Mucosa of descending colon (tissue), 3 donors: ENCODE measurements at regions not wholly inside any gene's neighbourhood (a gene's known extent, or its start where the extent isn't known, plus 50 kb on each side); places are given as distances from the start of the nearest gene placed in this dataset.
"Not testable (repeated sequence)": the region's sequence is repeated elsewhere in the genome, so short reads cannot be mapped to it uniquely, and the experiment has no call there.

Experiments
- ATAC-seq: fragments of 200-7000 bp; cut with Tn5 transposase; one replicate; pipeline ENCODE4 v1.9.1; 2020; ENCODE audit warnings: mild to moderate bottlenecking, moderate library complexity
- DNase-seq, 3 donors: peaks; one replicate each; pipeline ENCODE4 v3.0.0-alpha.2; 2020
- H3K36me3 ChIP-seq: fragments of 200-600 bp; one replicate; pipeline ENCODE4 v1.8.0; 2021; ENCODE audit warnings: low read depth, mild to moderate bottlenecking
- H3K4me1 ChIP-seq: fragments of 200-600 bp; one replicate; pipeline ENCODE4 v1.8.0; 2021; ENCODE audit warnings: low read depth, mild to moderate bottlenecking
- H3K4me3 ChIP-seq: fragments of 200-600 bp; one replicate; pipeline ENCODE4 v1.8.0; 2021; ENCODE audit warnings: mild to moderate bottlenecking
- H3K9me3 ChIP-seq: fragments of 200-600 bp; one replicate; pipeline ENCODE4 v1.8.0; 2021; ENCODE audit warnings: mild to moderate bottlenecking
- intact Hi-C, 2 donors: fragments of 100-400 bp; cut with DNase I in 1 of 2; cut with micrococcal nuclease in 1 of 2; formaldehyde crosslinking; loops; one replicate each; pipeline versions ENCODE4 v1.11.0 to v1.11.1; 2022; cut with DNase I, micrococcal nuclease
- TF ChIP-seq, protein P1 (sequence below): fragments of 200-600 bp; IDR thresholded peaks from one replicate; pipeline ENCODE4 v1.8.0; 2022; ENCODE audit warnings: antibody characterized with exemption, mild to moderate bottlenecking
- donor health status: DM: no; HTN: no; CAD: no; lungs with moderate emphysema.
- donor health status: DM: no; HTN: no; CAD: no.
- donor health status: DM: no; HTN: yes; CAD: no.

DNA sequence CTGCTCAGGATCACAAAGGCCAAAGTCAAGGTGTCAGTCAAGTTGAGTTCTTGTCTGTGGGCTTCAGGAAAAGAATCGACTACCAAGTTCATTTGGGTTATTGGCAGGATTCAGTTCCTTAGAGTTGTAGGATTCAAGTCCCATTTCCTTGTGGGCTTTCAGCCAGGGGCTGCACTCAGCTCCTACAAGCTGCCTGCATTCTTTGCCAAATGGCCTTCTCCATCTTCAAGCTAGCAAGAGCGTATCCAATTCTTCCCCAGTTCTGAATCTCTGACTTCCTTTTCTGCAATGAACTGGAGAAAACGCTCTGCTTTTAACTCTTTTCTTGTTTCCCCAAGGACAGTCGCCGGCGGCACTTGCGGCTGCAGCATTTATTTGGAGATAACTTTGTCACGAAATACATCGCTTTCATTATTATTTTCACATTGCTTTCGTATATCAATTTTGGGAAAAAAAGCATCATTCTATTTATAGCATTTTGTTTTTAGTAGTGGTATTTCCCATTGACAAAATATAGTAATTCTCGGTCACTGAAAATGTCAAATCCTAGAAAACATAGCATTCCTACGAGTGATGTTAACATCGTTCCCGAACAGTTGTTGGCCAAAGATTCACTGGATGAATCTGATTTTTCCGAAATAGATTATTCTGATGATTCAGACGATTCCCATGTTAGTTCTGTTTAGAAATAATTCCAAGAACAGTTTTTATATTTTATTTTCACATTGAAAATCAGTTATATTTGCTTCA is 59.6 kb upstream of the SERPINE2 start:
- intact Hi-C loops, result no loop called here
- Histone ChIP-seq H3K9me3 (no peaks in the 10 kb centered on the region), H3K4me3 (no peak overlapping the region), H3K4me1 (no peaks in the 10 kb centered on the region), H3K36me3 (no peaks in the 10 kb centered on the region)
- TF ChIP-seq, protein P1, sequence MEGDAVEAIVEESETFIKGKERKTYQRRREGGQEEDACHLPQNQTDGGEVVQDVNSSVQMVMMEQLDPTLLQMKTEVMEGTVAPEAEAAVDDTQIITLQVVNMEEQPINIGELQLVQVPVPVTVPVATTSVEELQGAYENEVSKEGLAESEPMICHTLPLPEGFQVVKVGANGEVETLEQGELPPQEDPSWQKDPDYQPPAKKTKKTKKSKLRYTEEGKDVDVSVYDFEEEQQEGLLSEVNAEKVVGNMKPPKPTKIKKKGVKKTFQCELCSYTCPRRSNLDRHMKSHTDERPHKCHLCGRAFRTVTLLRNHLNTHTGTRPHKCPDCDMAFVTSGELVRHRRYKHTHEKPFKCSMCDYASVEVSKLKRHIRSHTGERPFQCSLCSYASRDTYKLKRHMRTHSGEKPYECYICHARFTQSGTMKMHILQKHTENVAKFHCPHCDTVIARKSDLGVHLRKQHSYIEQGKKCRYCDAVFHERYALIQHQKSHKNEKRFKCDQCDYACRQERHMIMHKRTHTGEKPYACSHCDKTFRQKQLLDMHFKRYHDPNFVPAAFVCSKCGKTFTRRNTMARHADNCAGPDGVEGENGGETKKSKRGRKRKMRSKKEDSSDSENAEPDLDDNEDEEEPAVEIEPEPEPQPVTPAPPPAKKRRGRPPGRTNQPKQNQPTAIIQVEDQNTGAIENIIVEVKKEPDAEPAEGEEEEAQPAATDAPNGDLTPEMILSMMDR, result no peak
- ATAC-seq (no peak), DNase-seq (peak in 1 of 3 donors; percentile 13)

DNA sequence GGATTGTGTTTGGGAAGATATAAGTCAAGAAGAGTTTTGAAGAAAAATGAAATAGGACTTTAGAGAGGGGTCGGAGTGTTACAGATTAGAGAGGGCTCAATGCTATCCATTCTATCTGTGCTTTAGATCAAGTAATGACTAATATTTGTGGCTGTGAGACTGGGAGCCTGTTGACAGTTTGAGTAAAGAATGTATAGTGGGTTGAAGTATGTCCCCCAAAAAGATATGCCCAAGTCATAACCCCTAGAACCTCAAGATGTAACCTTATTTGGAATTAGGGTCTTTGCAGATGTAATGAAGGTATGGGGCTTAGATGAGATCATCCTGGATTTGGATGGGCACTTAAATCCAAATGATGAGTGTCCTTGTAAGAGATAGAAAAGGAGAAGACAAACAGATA is 55.3 kb upstream of the SERPINE2 start:
- no peak for ATAC-seq
- intact Hi-C loops, result no loop called here

DNA sequence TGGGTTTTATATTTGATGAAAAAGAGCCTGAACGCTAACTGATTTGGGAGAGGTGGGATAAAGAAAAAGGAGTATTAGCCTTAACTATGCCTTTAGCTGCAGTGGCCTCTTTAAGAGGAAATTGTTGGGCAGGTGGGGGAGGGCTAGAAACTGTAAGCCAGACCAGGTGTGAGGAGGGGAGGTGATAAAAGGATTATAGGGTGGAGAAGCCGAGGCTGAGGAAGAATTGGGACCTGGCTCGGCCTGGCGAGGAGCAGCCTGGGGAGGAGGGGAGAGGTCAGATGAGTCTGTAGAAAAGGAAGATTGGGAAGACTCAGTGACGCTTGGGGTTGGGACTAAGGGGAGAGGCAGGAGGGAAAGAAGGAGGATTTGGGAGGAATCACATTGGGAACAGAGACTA is 52.6 kb upstream of the SERPINE2 start:
- H3K4me3 ChIP-seq, DNase-seq, H3K4me1 ChIP-seq, ATAC-seq, intact Hi-C loops, H3K9me3 ChIP-seq, H3K36me3 ChIP-seq: not testable (repeated sequence)

More for the DNA sequence above, 55.3 kb upstream of the SERPINE2 start:
- no peaks in the 10 kb centered on the region for H3K36me3 ChIP-seq
- TF ChIP-seq, protein P1, result no peak
- no peaks in the 10 kb centered on the region for H3K9me3 ChIP-seq
- DNase-seq, result no peak
- H3K4me3 ChIP-seq, result no peak overlapping the region
- H3K4me1 ChIP-seq, result peaks cover 2% of the 10 kb centered on the region

DNA sequence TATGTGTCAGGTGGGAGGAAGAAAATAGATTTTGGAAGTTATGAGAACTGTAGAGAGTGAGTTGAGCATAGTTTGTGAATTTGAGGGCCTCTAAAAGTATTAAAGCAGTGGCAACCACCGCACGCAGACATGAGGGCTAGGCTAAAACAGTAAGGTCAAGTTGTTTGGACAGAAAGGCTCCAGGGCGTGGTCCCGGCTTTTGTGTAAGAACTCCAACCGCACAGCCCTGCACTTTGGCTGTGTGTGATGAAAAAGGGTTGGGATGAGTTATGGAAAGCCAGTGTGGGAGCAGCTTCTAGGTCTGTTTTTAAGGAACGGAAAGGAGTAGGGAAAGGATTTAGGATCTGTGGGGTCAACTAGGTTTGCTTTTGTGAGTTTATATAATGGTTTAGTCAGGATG is 50.5 kb upstream of the SERPINE2 start:
- H3K4me3 ChIP-seq, H3K4me1 ChIP-seq, DNase-seq, ATAC-seq, H3K9me3 ChIP-seq, H3K36me3 ChIP-seq, intact Hi-C loops: not testable (repeated sequence)
